ENCODE measurements at regions not wholly inside any gene's neighbourhood (a gene's known extent, or its start where the extent isn't known, plus 50 kb on each side); places are given as distances from the start of the nearest gene placed in this dataset.
"Not testable (repeated sequence)": the region's sequence is repeated elsewhere in the genome, so short reads cannot be mapped to it uniquely, and the experiment has no call there.

- no peak for DNase-seq (ENCODE audit: extremely low spot score)
- no peak for TF ChIP-seq FOXM1 (IDR thresholded peaks at IDR 0.05; ENCODE audit: borderline replicate concordance)
- no peak for TF ChIP-seq ELF4 (IDR thresholded peaks at IDR 0.05)
- TF ChIP-seq HDGF (IDR thresholded peaks at IDR 0.05; ENCODE audit: borderline replicate concordance), result no peak
- TF ChIP-seq BHLHE40 (IDR thresholded peaks at IDR 0.05; ENCODE audit: borderline replicate concordance), result no peak
- no peak for TF ChIP-seq PKNOX1 (IDR thresholded peaks at IDR 0.05)
- no peak for TF ChIP-seq SP1 (IDR thresholded peaks at IDR 0.05)
- TF ChIP-seq SUZ12 (IDR thresholded peaks at IDR 0.05), result no peak
- no peak for TF ChIP-seq ARNT (IDR thresholded peaks at IDR 0.05)
- TF ChIP-seq FOXA1 (IDR thresholded peaks at IDR 0.05), result no peak
- ChIA-PET POLR2A (no interaction called here), CTCF (interaction anchor here (0.8 kb wide), 1 partner anchor 10 kb away, joined by 3 read pairs; no protein-coding TSS in a partner anchor)
These were observed 172.8 kb upstream of the CDK1 start for GRCh38 chr10:60605476-60605875.

- DNase-seq (ENCODE audit: extremely low spot score), result no peak
- TF ChIP-seq FOXK2 (IDR thresholded peaks at IDR 0.05), result no peak
- no peak for TF ChIP-seq ZNF384 (IDR thresholded peaks at IDR 0.05)
- TF ChIP-seq PKNOX1 (IDR thresholded peaks at IDR 0.05), result no peak
- TF ChIP-seq SP1 (IDR thresholded peaks at IDR 0.05), result no peak
- TF ChIP-seq FOXM1 (IDR thresholded peaks at IDR 0.05; ENCODE audit: borderline replicate concordance), result no peak
- no peak for TF ChIP-seq SUZ12 (IDR thresholded peaks at IDR 0.05)
- TF ChIP-seq TARDBP (IDR thresholded peaks at IDR 0.05), result no peak
- TF ChIP-seq NFRKB (IDR thresholded peaks at IDR 0.05), result no peak
- TF ChIP-seq FOXA1 (IDR thresholded peaks at IDR 0.05), result no peak
- no peak for TF ChIP-seq L3MBTL2 (conservative IDR thresholded peaks at IDR 0.05)
- ChIA-PET CTCF (interaction anchor here (1.2 kb wide), 1 partner anchor 9 kb away, joined by 4 read pairs; no protein-coding TSS in a partner anchor), POLR2A (no interaction called here)
These were observed 173.9 kb upstream of the CDK1 start for GRCh38 chr10:60604342-60604741.

- no peak for DNase-seq (ENCODE audit: extremely low spot score)
- CTCF ChIA-PET, result no interaction called here
- POLR2A ChIA-PET, result no interaction called here
- no peak for TF ChIP-seq TARDBP (IDR thresholded peaks at IDR 0.05)
These were observed 180.8 kb upstream of the CDK1 start for GRCh38 chr10:60597513-60597912.

- ChIA-PET POLR2A (no interaction called here), CTCF (no interaction called here)
- TF ChIP-seq SP1 (IDR thresholded peaks at IDR 0.05) (no peak), L3MBTL2 (conservative IDR thresholded peaks at IDR 0.05) (no peak), ELF4 (IDR thresholded peaks at IDR 0.05) (no peak)
- DNase-seq (ENCODE audit: extremely low spot score), result no peak
These were observed 182.4 kb upstream of the CDK1 start for GRCh38 chr10:60595852-60596251.

- ChIA-PET CTCF (interaction anchor here (0.6 to 0.8 kb wide), 2 partner anchors 11 to 122 kb away, joined by 3 read pairs; no protein-coding TSS in a partner anchor), POLR2A (no interaction called here)
- DNase-seq (ENCODE audit: extremely low spot score), result peak; percentile 20
- no peak for TF ChIP-seq FOXK2 (IDR thresholded peaks at IDR 0.05)
- TF ChIP-seq ELF4 (IDR thresholded peaks at IDR 0.05), result no peak
These were observed 183.7 kb upstream of the CDK1 start for GRCh38 chr10:60594476-60595051.

- CTCF ChIA-PET, result no interaction called here
- POLR2A ChIA-PET, result no interaction called here
- TF ChIP-seq NFRKB (IDR thresholded peaks at IDR 0.05) (no peak), L3MBTL2 (conservative IDR thresholded peaks at IDR 0.05) (no peak), BHLHE40 (IDR thresholded peaks at IDR 0.05; ENCODE audit: borderline replicate concordance) (no peak), PKNOX1 (IDR thresholded peaks at IDR 0.05) (no peak), LEF1 (IDR thresholded peaks at IDR 0.05; ENCODE audit: borderline replicate concordance) (no peak), HDGF (IDR thresholded peaks at IDR 0.05; ENCODE audit: borderline replicate concordance) (no peak), ELF4 (IDR thresholded peaks at IDR 0.05) (no peak), FOXM1 (IDR thresholded peaks at IDR 0.05; ENCODE audit: borderline replicate concordance) (no peak), SP1 (IDR thresholded peaks at IDR 0.05) (no peak), FOXK2 (IDR thresholded peaks at IDR 0.05) (no peak), SUZ12 (IDR thresholded peaks at IDR 0.05) (no peak), ARNT (IDR thresholded peaks at IDR 0.05) (no peak), TARDBP (IDR thresholded peaks at IDR 0.05) (no peak), CTBP1 (IDR thresholded peaks at IDR 0.05; ENCODE audit: borderline replicate concordance) (no peak), ZNF384 (IDR thresholded peaks at IDR 0.05) (no peak)
- DNase-seq (ENCODE audit: extremely low spot score), result no peak
These were observed 187.2 kb upstream of the CDK1 start for GRCh38 chr10:60591119-60591518.

GRCh38 chr10:60589376-60589775 is 188.9 kb upstream of the CDK1 start:
- TF ChIP-seq FOXM1 (IDR thresholded peaks at IDR 0.05; ENCODE audit: borderline replicate concordance) (no peak), TARDBP (IDR thresholded peaks at IDR 0.05) (no peak), SP1 (IDR thresholded peaks at IDR 0.05) (no peak), ELF4 (IDR thresholded peaks at IDR 0.05) (no peak), LEF1 (IDR thresholded peaks at IDR 0.05; ENCODE audit: borderline replicate concordance) (no peak), BHLHE40 (IDR thresholded peaks at IDR 0.05; ENCODE audit: borderline replicate concordance) (no peak), FOXK2 (IDR thresholded peaks at IDR 0.05) (no peak), ARNT (IDR thresholded peaks at IDR 0.05) (no peak), NFRKB (IDR thresholded peaks at IDR 0.05) (no peak), L3MBTL2 (conservative IDR thresholded peaks at IDR 0.05) (no peak), HDGF (IDR thresholded peaks at IDR 0.05; ENCODE audit: borderline replicate concordance) (no peak), FOXA1 (IDR thresholded peaks at IDR 0.05) (no peak), SUZ12 (IDR thresholded peaks at IDR 0.05) (no peak), CTBP1 (IDR thresholded peaks at IDR 0.05; ENCODE audit: borderline replicate concordance) (no peak), ZNF384 (IDR thresholded peaks at IDR 0.05) (no peak), PKNOX1 (IDR thresholded peaks at IDR 0.05) (no peak)
- ChIA-PET POLR2A (no interaction called here), CTCF (no interaction called here)
- no peak for DNase-seq (ENCODE audit: extremely low spot score)

GRCh38 chr10:60581782-60582181 is 192.1 kb upstream of the ANK3 start:
- CTCF ChIA-PET, POLR2A ChIA-PET: not testable (repeated sequence)

More at GRCh38 chr10:60581782-60582181, 192.1 kb upstream of the ANK3 start:
- DNase-seq (ENCODE audit: extremely low spot score), result not testable (repeated sequence)

All from HEK293T (cell line).